ENCODE measurements at regions not wholly inside any gene's neighbourhood (a gene's known extent, or its start where the extent isn't known, plus 50 kb on each side); places are given as distances from the start of the nearest gene placed in this dataset.
A peak's percentile ranks its signal among the peaks of the same experiment; 100 is the strongest.

- peaks cover 2% of the 10 kb centered on the region for H3K4me1 ChIP-seq (ENCODE audit: control insufficient read depth, extremely low read depth, insufficient read depth, low read length)
- no peak overlapping the region for H3K27ac ChIP-seq (ENCODE audit: insufficient read depth, low read depth, low read length)
- no peaks in the 10 kb centered on the region for H3K79me2 ChIP-seq (ENCODE audit: control insufficient read depth, insufficient read depth, low read length)
- H3K4me2 ChIP-seq (ENCODE audit: insufficient read depth, low read length): no peak overlapping the region
- no peaks in the 10 kb centered on the region for H3K27me3 ChIP-seq (ENCODE audit: control insufficient read depth in 2 of 2, insufficient read depth in 2 of 2, low read length in 2 of 2)
- ChIA-PET POLR2A (no interaction called here), CTCF (no interaction called here)
- no peak overlapping the region for H3K9ac ChIP-seq (replicated peaks; ENCODE audit: extremely low read depth, insufficient read depth, low read length)
- H2AFZ ChIP-seq (ENCODE audit: low read depth, low read length): no peak overlapping the region
- DNase-seq (ENCODE audit: low read depth, low spot score): peak; percentile 44
- BruUV-seq (replicated peaks): no TSS peak
- no peaks in the 10 kb centered on the region for H3K9me1 ChIP-seq (replicated peaks; ENCODE audit: control insufficient read depth, extremely low read depth, insufficient read depth, low read length)
- intact Hi-C loops (cut with micrococcal nuclease) (no loop called here), dilution Hi-C loops (cut with MboI; ENCODE audit: extremely low pct_ligation_motif_present, low sequenced_read_pairs) (no loop called here)
- no peaks in the 10 kb centered on the region for H3K36me3 ChIP-seq (ENCODE audit: control insufficient read depth in 2 of 2, extremely low read depth in 1 of 2, insufficient read depth in 2 of 2, low read length in 2 of 2)
- peak; percentile 81 for TF ChIP-seq FOS (IDR thresholded peaks at IDR 0.05; ENCODE audit: borderline replicate concordance, insufficient read depth, low read length)
- no peak for TF ChIP-seq GATA2 (IDR thresholded peaks at IDR 0.05; ENCODE audit: insufficient read depth, insufficient read length, low read depth, low read length)
- TF ChIP-seq POLR2A (IDR thresholded peaks at IDR 0.05; ENCODE audit: low read depth, low read length): no peak
- no peak for TF ChIP-seq POLR2AphosphoS5 (IDR thresholded peaks at IDR 0.05; ENCODE audit: insufficient read depth, low read depth, low read length)
- no peak for TF ChIP-seq MYC (IDR thresholded peaks at IDR 0.05; ENCODE audit: low read depth, low read length)
- peak; percentile 24 for TF ChIP-seq JUN (IDR thresholded peaks at IDR 0.05; ENCODE audit: borderline replicate concordance, insufficient read depth, insufficient read length, low read depth)
- no peak for FAIRE-seq
- no peaks in the 10 kb centered on the region for H4K20me1 ChIP-seq (replicated peaks; ENCODE audit: control insufficient read depth, extremely low read depth, insufficient read depth, low read length)
- H3K9me3 ChIP-seq (replicated peaks; ENCODE audit: control insufficient read depth, insufficient read depth, low read length): no peaks in the 10 kb centered on the region
- no peak overlapping the region for H3K4me3 ChIP-seq (replicated peaks in 1 of 3; ENCODE audit: insufficient read depth in 1 of 3, low read depth in 1 of 3, low read length in 3 of 3)
These were observed 992.2 kb upstream of the PIK3C3 start for GRCh38 chr18:40962784-40963183.

- intact Hi-C loops (cut with micrococcal nuclease): no loop called here
- no peaks in the 10 kb centered on the region for H4K20me1 ChIP-seq (replicated peaks; ENCODE audit: control insufficient read depth, extremely low read depth, insufficient read depth, low read length)
- no TSS peak for BruUV-seq (replicated peaks)
- no peak overlapping the region for H3K4me2 ChIP-seq (ENCODE audit: insufficient read depth, low read length)
- ChIA-PET POLR2A (no interaction called here), CTCF (no interaction called here)
- TF ChIP-seq JUN (IDR thresholded peaks at IDR 0.05; ENCODE audit: borderline replicate concordance, insufficient read depth, insufficient read length, low read depth) (no peak), CTCF (IDR thresholded peaks at IDR 0.05; ENCODE audit: extremely low read depth in 1 of 2, insufficient read depth in 1 of 2, low read depth in 1 of 2, low read length in 2 of 2) (no peak), EZH2 (IDR thresholded peaks at IDR 0.05; ENCODE audit: borderline replicate concordance, low read depth, low read length, severe bottlenecking) (no peak), POLR2A (IDR thresholded peaks at IDR 0.05; ENCODE audit: low read depth, low read length) (no peak), MAX (IDR thresholded peaks at IDR 0.05; ENCODE audit: insufficient read depth, insufficient read length) (no peak), GATA2 (IDR thresholded peaks at IDR 0.05; ENCODE audit: insufficient read depth, insufficient read length, low read depth, low read length) (no peak), FOS (IDR thresholded peaks at IDR 0.05; ENCODE audit: borderline replicate concordance, insufficient read depth, low read length) (no peak), MYC (IDR thresholded peaks at IDR 0.05; ENCODE audit: low read depth, low read length) (no peak), POLR2AphosphoS5 (IDR thresholded peaks at IDR 0.05; ENCODE audit: insufficient read depth, low read depth, low read length) (no peak)
- dilution Hi-C loops (cut with MboI; ENCODE audit: extremely low pct_ligation_motif_present, low sequenced_read_pairs): no loop called here
- no peaks in the 10 kb centered on the region for H3K9me1 ChIP-seq (replicated peaks; ENCODE audit: control insufficient read depth, extremely low read depth, insufficient read depth, low read length)
- H3K4me1 ChIP-seq (ENCODE audit: control insufficient read depth, extremely low read depth, insufficient read depth, low read length): peaks cover 1% of the 10 kb centered on the region
- no peaks in the 10 kb centered on the region for H3K79me2 ChIP-seq (ENCODE audit: control insufficient read depth, insufficient read depth, low read length)
- H3K9ac ChIP-seq (replicated peaks; ENCODE audit: extremely low read depth, insufficient read depth, low read length): no peak overlapping the region
- no peak for FAIRE-seq
- no peaks in the 10 kb centered on the region for H3K36me3 ChIP-seq (ENCODE audit: control insufficient read depth in 2 of 2, extremely low read depth in 1 of 2, insufficient read depth in 2 of 2, low read length in 2 of 2)
- no peak overlapping the region for H2AFZ ChIP-seq (ENCODE audit: low read depth, low read length)
- H3K9me3 ChIP-seq (replicated peaks; ENCODE audit: control insufficient read depth, insufficient read depth, low read length): no peaks in the 10 kb centered on the region
- H3K4me3 ChIP-seq (replicated peaks in 1 of 3; ENCODE audit: insufficient read depth in 1 of 3, low read depth in 1 of 3, low read length in 3 of 3): no peak overlapping the region
- H3K27ac ChIP-seq (ENCODE audit: insufficient read depth, low read depth, low read length): no peak overlapping the region
- no peak for DNase-seq (ENCODE audit: low read depth, low spot score)
- H3K27me3 ChIP-seq (ENCODE audit: control insufficient read depth in 2 of 2, insufficient read depth in 2 of 2, low read length in 2 of 2): no peaks in the 10 kb centered on the region
These were observed 997.4 kb upstream of the PIK3C3 start for GRCh38 chr18:40957533-40958070.

Measured in endothelial cell of umbilical vein (primary cell).